GM21576 (cell line): ENCODE measurements at regions not wholly inside any gene's neighbourhood (a gene's known extent, or its start where the extent isn't known, plus 50 kb on each side); places are given as distances from the start of the nearest gene placed in this dataset.
"Not testable (repeated sequence)": the region's sequence is repeated elsewhere in the genome, so short reads cannot be mapped to it uniquely, and the experiment has no call there.

ENCODE experiments used
- ATAC-seq: cut with Tn5 transposase; IDR thresholded peaks from one replicate; pipeline ENCODE4 v1.9.1; 2021; ENCODE audit warnings: mild to moderate bottlenecking, moderate library complexity; ENCODE audit not compliant: unreplicated experiment

DNA sequence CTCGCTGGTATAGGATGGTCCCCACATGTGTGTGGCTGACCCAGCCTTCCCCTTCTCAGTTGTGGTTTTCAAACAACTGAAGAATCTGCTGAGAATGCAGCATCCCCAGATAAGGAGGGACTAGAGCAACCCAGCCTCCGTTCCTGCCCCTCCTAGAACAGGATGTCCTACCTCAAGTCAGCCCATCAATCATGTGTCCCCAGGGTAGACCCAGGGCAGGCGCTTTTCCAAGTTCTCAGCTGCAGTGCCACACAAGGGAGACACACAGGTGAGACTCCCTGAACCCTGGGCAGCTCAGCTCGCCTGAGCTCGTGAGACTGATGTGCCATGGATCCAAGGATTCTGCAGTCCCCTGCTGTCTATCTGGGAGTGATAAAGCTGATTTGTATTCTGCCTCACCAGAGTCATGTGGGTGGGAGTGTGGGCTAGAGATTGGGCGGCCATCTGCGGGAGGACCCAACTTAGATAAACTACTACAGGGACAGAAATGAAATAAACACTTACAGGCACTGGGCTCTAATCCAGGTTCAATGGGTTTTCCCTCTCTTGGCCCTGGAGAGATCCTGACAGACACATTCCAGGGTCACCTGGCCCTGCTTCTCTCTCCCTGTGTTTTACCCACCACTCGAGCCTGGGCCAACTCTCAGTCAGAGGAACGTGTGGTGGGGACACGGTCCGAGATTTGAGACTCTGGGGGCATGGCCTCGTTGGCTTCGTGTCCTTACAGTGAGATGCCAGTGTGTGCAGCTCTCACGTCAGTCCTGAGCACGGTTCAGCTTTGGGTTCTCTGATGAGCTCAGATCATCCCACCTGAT, 303.5 kb upstream of the SFSWAP start:
- ATAC-seq = no peak

DNA sequence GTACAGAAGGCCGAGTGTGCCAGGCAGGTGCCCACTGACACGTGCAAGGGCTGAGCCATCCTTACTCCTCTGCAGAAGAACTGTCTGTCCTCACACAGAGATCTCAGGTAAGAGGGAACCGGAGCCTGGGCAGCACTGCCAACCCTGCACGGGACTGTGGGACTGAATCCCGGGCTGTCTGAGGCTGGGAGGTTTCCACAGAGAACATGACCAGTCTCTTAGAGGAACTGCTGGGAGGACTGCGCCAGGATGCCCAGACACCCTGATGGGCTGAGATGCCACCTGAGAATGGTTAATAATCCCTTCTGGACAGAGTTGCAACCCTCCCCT, 302.9 kb upstream of the SFSWAP start:
- ATAC-seq = no peak

DNA sequence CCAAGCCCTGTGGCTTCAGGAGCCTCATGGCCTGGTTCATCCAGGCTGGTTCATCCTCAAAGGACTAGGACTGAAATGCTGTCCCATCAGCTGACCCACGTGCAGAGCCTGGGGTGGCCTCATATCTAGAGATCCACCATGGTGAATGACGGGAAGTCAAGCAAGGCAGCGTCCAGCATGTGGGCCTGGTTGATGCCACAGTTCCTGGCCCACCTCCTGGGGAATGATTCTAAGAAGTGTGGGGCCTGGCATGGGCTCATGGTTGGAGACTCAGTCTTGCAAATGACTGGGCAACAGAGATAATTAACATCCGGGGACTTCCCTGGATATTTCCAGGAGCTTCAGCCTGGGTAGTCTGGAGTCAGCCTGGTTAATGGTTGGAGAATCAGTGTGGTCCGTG, 302.4 kb upstream of the SFSWAP start:
- no peak for ATAC-seq

DNA sequence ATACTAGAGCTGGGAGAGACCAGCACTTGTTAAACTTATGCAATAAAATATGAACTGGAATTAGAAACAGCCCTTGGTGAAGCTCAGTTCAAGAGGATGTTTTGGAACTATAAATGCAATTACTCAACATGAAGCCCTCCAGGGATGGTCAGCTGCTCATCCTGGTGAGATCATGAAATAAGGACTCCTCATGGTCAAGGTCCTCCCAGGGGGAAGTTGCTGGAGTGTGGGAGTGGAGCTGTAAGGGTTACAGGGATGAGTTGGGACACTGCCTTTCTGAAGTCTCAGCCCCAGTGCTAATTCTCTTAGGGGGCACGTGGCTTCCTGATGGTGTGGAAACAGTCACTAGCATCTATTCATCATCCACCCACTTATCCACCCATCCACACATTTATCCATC, 301.7 kb upstream of the SFSWAP start:
- no peak for ATAC-seq

DNA sequence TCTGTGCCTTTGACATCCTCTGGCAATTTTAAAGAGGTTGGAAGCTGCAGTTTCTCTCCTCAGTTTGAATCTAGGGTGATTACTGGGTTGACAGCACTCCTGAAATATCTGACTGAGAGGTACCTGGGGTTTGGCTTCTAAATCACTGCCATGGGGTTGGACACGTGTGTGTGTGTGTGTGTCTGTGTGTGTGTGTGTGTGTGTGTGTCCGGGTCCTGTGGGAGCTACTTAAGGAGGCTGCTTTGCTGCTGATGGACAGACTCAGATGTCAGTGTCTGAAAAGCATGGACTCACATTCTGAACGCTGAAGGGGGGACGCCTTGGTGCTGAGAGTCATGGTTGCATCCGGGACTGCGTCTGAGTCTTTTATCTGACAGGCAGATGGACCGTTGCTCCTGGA, 299.1 kb upstream of the SFSWAP start:
- not testable (repeated sequence) for ATAC-seq

DNA sequence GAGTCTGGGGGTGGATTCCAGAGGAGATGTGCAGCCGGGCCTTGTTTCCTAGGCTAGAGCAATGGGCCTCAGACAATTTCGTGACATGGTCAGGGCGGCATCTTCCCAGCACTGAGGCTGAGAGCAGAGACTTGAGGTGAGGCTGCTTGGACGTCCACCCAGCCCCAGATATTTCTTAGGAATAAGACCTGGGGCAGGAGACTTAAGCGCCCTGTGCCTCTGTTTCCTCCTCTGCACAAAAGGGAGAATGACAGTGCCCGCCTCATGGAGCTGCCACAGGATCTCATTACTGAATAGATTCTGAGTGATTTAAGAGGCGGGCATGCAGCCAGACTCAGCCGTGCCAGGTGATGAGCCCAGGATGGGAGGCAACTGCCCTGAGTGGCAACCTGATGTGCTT, 297.9 kb upstream of the SFSWAP start:
- no peak for ATAC-seq

DNA sequence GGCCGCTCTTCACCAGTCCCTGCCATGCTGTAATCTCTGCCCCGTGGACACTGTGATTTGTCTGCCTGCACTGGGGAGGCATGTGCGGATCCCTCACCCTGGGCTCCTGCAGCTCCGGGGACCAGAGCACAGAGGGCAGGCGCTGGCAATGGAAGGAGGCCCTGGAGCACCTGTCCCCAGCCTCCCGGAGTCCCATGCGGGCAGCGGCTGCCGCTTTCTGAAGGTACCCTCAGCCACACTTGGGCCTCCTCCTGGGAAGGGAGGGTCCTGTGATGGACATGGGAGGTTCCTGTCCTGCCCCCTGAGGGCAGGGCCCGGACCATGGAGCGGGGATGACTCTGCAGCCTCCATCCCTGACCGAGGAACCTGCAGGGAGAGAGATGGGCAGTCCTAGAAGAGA, 297.4 kb upstream of the SFSWAP start:
- no peak for ATAC-seq

DNA sequence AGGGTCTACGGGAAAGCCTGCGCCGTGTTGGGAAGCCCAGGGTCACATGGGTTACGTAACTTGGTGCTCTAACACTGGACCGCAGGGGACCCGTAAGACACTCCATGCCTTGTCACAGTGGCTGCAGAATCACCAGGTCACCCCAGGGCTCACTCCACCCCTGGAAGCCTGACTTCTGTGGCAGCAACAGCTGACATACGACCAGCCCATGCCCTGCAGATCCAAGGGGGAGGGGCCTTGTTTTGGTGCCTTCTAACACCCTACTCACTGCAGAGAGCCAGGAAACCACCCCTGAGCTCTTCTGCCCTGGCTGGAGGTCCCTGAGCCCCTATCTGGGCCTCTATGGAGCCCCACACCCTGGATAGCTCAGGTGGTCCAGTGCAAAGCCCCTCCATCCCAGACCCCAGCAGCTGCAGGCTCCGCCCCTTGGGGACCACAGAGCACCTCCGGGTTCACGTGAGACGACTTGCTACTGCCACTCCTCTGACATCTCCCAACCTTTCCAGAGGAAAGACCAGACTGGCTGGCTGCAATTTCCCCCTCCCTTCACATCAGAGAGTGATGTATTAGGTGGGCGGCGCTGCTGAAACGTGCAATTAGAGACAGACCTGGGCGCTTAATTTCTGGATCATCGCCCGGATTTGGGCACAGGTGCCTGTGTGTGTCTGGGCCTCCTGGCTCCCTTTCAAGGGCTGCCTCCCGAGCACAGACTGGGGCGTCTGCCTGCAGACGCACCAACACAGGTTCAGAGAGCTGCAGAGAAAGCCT, 296.6 kb upstream of the SFSWAP start:
- not testable (repeated sequence) for ATAC-seq

DNA sequence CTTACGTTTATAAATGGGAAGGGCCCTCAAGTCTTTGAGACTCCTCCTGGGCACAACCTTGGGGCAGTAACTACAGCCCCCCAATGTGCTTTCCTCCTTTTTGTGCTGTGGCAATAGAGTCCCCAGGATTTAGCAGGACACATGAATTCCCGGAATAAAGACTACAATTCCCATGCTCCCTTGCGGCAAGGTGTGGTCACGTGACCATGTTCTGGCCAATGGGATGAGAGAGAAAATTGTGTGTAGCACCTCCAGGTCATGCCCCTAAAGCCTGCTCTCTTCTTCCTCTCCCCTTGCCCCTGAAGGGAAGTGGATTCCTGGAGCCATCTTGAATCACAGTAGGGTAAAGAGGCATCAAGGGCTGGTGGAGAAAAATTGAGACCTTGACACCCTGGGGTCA, 295.1 kb upstream of the SFSWAP start:
- no peak for ATAC-seq

DNA sequence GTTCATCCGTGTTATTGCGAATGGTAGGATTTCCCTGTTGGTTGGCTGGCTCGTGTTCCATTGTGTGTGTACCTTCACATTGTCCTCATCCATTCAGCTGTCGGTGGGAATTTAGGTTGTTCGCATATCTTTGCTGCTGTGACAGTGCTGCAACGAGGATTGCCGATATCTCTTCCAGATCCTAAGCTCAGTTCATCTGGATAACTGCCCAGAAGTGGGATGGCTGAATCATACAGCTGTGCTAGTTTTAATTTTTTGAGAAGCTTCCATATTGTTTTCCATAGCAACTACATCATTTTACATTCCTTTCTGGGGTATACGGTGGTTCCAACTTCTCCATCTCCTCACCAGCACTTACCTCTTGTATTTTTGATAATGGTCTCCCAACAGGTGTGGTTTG, 292.8 kb upstream of the SFSWAP start:
- ATAC-seq = no peak

DNA sequence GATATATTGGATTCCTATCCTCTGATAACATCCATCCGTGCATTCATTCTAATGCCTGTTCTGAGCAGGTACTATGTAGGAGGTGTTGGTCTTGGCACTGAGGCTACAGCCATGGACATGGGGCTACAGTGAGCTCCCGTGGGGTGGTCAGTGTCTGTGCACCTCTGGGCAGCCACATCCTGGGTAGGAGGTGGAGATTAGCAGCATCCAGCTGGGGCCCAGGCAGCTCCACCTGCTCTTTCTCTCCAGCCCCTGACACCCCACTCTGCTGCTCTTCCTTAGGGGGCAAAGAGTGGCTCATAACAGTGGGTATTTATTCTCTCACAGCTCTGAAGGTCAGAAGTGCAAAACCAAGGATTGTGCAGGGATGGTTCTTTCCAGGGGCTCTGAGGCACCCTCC, 292.0 kb upstream of the SFSWAP start:
- ATAC-seq = no peak

DNA sequence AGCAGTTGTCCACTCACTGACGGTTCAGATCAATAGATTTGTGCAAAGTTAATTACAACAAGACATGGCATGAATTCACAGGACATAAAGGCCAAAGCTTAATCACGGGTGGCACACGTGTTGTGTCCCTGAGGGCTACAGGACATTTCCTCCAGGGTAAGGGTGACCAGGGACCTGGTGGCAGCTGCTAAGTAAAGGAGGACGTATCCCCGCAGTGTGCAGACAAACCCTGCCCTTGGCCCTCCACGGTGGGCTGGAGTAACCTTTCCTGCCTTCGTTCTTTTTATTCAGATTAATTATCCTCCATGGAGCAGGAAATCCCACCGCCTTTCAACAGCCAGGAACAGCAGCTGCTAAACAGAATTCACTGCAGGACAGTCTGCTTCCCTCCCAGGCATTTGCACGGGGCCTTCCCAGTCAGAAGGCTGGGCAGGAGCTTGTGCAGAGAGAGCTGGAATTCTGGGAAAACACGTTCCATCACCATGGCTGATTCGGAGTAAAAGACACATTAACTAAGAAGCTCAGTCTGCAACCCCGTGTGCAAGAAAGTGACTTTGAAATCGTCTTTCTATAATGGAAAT, 289.9 kb upstream of the SFSWAP start:
- ATAC-seq = no peak

DNA sequence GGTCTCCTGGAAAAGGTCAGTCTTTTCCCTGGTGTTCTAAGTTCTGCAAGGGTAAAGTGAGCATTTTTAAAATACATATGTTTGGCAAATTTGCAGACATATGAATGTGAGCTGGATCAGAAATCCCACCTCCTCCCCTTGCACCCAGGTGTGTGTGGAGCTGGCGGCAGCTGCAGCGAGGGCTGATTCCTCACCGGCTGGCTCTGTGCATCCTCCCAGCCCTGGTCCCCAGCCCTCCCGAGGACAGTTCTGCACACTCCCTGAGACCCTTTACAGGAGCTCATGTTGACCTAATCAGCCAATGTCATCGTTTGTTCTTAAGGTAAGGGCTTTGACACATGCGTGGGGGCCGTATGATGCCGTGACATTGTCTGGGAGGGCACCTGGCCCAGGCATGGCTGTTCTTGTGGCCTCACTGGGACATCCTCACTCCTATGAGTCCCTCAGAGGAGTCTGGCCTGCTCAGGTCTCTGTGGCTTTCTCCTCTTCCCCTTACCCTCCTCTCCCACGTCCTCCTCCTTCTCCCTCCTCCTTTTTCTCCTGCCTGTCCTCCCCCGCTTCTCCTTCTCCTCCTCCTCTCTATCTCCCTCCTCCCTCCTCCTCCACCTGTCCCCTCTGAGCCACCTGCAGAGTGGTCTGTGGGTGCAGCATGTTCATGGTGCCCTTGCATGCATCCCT, 289.2 kb upstream of the SFSWAP start:
- ATAC-seq = no peak

DNA sequence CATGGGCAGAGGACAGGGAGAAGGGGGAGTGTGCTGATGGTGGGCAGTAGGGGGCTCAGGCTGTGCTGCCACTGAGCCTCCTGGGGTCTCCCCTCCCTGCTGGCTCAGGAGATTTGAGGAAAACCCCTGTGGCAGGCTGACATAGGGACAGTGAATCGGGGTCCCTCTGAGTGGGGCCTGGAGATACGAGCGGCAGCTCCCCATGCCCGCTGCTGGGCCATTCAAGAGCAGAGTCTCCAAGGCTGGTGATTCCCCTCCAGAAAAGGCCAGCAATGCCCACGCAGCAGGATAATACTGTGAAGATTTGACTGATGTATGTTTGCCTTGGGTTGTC, 288.7 kb upstream of the SFSWAP start:
- no peak for ATAC-seq

DNA sequence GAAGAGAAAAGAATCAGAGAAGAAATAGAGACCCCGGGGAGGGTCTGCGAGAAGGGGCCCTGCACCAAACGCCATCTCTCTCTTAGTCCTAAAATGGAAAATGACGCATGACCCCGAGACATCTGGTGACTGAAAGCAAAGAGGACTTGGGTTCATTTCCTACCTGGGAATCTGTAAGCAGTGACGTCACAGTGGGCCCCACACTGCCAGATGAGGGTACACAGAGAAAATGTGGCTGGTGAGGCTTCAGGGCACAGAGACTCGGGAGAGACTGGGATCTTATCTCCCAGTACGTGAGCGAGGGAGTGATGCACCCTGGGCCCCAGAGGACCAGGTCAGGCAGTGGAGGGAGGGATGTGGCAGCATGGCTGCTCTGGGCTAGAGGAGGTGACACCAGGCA, 288.1 kb upstream of the SFSWAP start:
- ATAC-seq = no peak

DNA sequence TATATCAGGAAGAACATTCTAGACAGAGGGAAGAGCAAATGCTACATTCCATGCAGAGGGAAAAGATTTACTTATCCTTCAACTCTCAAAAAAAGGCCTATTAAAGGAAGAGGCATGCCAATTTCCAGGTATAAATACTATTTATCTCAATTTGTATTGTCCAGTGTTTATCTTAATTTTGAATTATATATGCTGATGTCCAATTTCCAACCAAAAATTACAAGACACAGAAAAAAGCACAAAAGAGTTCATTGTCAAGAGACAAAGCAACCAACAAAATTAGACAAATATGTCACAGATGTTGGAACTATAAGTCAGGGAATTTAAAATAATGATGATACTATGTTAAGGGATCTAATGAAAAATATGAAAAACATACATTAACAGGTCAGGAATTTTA, 286.6 kb upstream of the SFSWAP start:
- no peak for ATAC-seq

DNA sequence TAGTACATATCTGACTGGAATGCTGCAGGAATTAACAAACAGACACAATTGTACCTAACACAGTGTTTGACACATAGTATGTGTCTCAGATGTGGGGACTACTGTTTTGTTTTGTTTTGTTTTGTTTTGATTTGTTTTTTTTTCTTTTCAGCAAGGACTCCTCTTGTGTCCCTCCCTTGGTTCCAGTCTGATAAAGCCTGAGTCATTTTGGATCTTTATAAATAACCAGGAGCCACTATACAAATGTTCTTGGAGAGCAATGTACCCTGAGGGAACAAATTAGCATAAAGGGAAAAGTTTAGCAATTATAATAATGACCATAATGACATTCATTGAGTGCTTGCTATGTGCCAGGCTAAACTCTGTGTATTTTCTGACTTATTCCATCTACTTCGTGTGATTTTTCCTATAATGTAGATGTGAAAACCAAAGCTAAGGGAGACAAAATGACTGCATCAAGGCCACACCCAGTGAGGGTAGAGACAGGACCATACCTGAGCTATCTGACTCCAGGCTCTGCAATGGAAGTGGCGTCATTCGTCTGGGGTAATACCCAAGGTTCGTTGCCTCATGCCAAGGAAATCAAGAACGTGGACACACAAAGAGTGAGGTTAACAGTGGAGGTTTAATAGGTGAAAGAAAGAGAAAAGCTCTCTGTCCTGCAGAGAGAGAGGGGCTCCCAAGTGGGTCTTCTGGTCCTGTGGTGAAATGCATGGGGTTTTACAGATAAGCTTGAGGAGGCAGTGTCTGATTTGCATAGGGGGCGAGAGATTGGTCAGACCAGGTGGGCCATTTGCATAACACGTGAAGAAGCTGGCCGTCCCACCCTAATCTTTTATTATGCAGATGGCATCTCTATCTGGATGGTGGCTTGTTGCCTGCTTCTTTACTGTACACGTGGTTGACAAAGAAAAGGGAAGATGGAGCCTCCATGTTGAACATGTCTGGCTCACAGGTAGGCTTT, 285.5 kb upstream of the SFSWAP start:
- no peak for ATAC-seq

DNA sequence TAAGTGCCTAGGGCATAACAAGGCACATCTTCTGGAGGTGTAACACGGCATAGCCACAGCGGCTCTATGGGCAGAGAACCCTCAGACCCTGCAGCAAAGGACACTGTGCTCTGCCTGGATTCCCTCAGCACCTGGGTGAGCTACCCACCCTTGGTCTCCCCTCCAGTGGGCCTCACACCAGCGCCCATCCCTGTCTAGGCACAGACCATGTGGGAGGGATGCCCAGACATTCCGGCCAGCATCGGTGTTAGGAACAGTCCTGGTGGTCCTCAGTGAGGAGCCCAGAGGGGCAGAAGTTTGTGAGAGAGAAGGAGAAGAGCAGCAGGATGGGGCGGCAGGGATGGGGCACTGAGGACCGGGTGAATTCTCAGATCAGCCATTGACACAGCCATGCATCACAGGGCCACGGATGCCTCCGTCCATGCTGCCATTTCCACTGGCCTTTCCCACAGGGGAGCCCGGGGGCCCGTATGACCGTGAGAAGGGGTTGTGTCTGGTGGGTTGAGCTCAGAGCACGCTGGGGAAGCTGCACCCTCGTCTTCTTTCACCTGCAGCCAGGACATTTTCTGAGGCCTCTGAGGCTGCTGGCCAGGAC, 282.7 kb upstream of the SFSWAP start:
- no peak for ATAC-seq

DNA sequence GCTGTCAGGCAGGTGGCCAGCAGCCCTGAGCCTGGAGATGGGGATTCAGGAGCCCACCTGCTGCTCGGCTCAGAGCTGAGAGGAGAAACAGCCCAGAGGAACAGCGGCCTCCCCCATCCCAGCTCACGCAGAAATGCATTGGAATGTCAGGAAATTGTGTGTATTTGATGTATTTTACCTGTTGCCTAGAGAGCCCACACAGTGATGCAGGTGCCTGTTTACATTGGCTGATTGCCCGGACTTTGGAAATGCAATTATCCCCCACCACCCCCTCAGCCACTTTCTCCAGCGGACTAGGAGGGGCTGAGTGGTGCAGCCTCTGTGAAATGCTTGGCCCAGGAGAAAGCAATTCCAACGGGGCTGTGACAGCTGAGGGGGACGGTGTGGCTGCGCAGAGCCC, 281.7 kb upstream of the SFSWAP start:
- not testable (repeated sequence) for ATAC-seq

DNA sequence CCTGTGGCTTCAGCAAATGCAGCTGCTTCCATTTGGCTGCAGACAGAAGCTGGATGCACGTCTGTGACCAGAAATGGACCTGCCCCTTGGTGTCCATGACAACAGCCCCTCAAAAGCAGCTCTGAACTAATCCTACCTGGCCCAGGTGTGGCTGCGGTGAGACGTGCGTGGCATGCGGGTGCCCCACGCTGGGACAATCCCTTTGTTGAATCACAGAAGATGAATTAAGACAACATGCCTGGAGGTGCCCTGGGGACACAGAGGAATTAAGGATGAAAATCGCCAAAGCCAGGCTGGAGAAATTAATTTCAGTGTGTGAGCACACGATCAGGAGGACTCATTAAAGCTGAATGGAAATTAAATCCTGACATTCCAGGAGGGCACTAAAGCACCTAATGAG, 281.2 kb upstream of the SFSWAP start:
- not testable (repeated sequence) for ATAC-seq
